HEK293 (cell line): ENCODE measurements at regions not wholly inside any gene's neighbourhood (a gene's known extent, or its start where the extent isn't known, plus 50 kb on each side); places are given as distances from the start of the nearest gene placed in this dataset.

ENCODE experiments used
- CTCF ChIA-PET: fragments of 350-600 bp; formaldehyde crosslinking; extraction: SDS; loops from one replicate; lab custom pipeline; 2021; ENCODE audit warnings: antibody characterized with exemption; lab: Yijun Ruan, JAX
- POLR2A ChIA-PET: fragments of 300-600 bp; formaldehyde crosslinking; extraction: SDS; loops from one replicate; lab custom pipeline; 2020; ENCODE audit warnings: antibody characterized with exemption, inconsistent platforms; lab: Yijun Ruan, JAX
- H3K27ac ChIP-seq: fragments of 200-500 bp; sonication (Bioruptor generic); 2 replicates; pipeline ENCODE4 v1.5.1; 2014; ENCODE audit warnings: low read depth, low read length, control low read depth, inconsistent platforms; ENCODE audit errors: extremely low read depth
- H3K36me3 ChIP-seq, 2 experiments: fragments of 200-500 bp in 1 of 2; sonication (Bioruptor generic) in 1 of 2; 1 replicate in 1 of 2; 2 replicates in 1 of 2; pipeline ENCODE4 v1.5.1; 2014 to 2017; ENCODE audit warnings: inconsistent platforms in 2 of 2, low read length in 2 of 2; ENCODE audit not compliant: control insufficient read depth in 2 of 2, insufficient read depth in 1 of 2
- H3K4me1 ChIP-seq: fragments of 200-500 bp; sonication (Bioruptor generic); 2 replicates; pipeline ENCODE4 v1.5.1; 2014; ENCODE audit warnings: mild to moderate bottlenecking, low read length, inconsistent platforms; ENCODE audit not compliant: control insufficient read depth, insufficient read depth
- H3K4me3 ChIP-seq: 2 replicates; pipeline ENCODE4 v1.5.1; 2011; ENCODE audit warnings: low read depth, mild to moderate bottlenecking, control low read depth, low read length, moderate library complexity
- H3K9me3 ChIP-seq: fragments of 200-500 bp; sonication (Bioruptor generic); 2 replicates; pipeline ENCODE4 v1.5.1; 2014; ENCODE audit warnings: low read depth, low read length, inconsistent platforms; ENCODE audit not compliant: control insufficient read depth, insufficient read depth
- ATF2 ChIP-seq: fragments of 450-650 bp; formaldehyde crosslinking; IDR thresholded peaks from 2 replicates; pipeline ENCODE4 v1.5.1; 2016; ENCODE audit warnings: missing biosample characterization, missing genetic modification characterization, low read depth
- BCL11A ChIP-seq: fragments of 450-650 bp; formaldehyde crosslinking; IDR thresholded peaks from 2 replicates; pipeline ENCODE4 v1.5.1; 2016; ENCODE audit warnings: low read depth, missing biosample characterization, missing genetic modification characterization
- BCL11B ChIP-seq: fragments of 450-650 bp; formaldehyde crosslinking; IDR thresholded peaks from 2 replicates; pipeline ENCODE4 v1.5.1; 2016; ENCODE audit warnings: low read depth, missing biosample characterization, missing genetic modification characterization
- CTCF ChIP-seq: fragments of 450-650 bp; formaldehyde crosslinking; IDR thresholded peaks from 2 replicates; pipeline ENCODE4 v1.5.1; 2016; ENCODE audit warnings: missing biosample characterization, missing genetic modification characterization
- PBX3 ChIP-seq: sonication (generic); formaldehyde crosslinking; IDR thresholded peaks from 2 replicates; pipeline ENCODE4 v1.8.1; 2022; ENCODE audit warnings: mild to moderate bottlenecking, moderate library complexity, missing genetic modification reagents
- REPIN1 ChIP-seq: fragments of 450-650 bp; formaldehyde crosslinking; IDR thresholded peaks from 2 replicates; pipeline ENCODE4 v1.5.1; 2017; ENCODE audit warnings: missing biosample characterization, missing genetic modification characterization, low read depth
- SCRT1 ChIP-seq: fragments of 450-650 bp; formaldehyde crosslinking; IDR thresholded peaks from 2 replicates; pipeline ENCODE4 v1.5.1; 2016; ENCODE audit warnings: missing biosample characterization, missing genetic modification characterization, borderline replicate concordance
- TRIM28 ChIP-seq: IDR thresholded peaks from 2 replicates; pipeline ENCODE4 v1.6.1; 2011; ENCODE audit warnings: low read length, control low read depth, borderline replicate concordance
- ZBTB10 ChIP-seq: fragments of 450-650 bp; formaldehyde crosslinking; IDR thresholded peaks from 2 replicates; pipeline ENCODE4 v1.5.1; 2016; ENCODE audit warnings: missing biosample characterization, missing genetic modification characterization
- ZBTB21 ChIP-seq: fragments of 450-650 bp; formaldehyde crosslinking; IDR thresholded peaks from 2 replicates; pipeline ENCODE4 v1.5.1; 2017; ENCODE audit warnings: missing biosample characterization, missing genetic modification characterization
- ZIC2 ChIP-seq: fragments of 450-650 bp; formaldehyde crosslinking; IDR thresholded peaks from 2 replicates; pipeline ENCODE4 v1.5.1; 2016; ENCODE audit warnings: missing biosample characterization, missing genetic modification characterization
- ZNF10 ChIP-seq: fragments of 450-650 bp; formaldehyde crosslinking; IDR thresholded peaks from 2 replicates; pipeline ENCODE4 v1.5.1; 2017; ENCODE audit warnings: missing biosample characterization, missing genetic modification characterization
- ZNF19 ChIP-seq: fragments of 450-650 bp; formaldehyde crosslinking; IDR thresholded peaks from 2 replicates; pipeline ENCODE4; 2016; ENCODE audit warnings: missing biosample characterization, missing genetic modification characterization, low read depth
- ZNF24 ChIP-seq: fragments of 450-650 bp; formaldehyde crosslinking; IDR thresholded peaks from 2 replicates; pipeline ENCODE4 v1.5.1; 2016; ENCODE audit warnings: missing biosample characterization, missing genetic modification characterization
- ZNF292 ChIP-seq: fragments of 450-650 bp; formaldehyde crosslinking; IDR thresholded peaks from 2 replicates; pipeline ENCODE4 v1.5.1; 2016; ENCODE audit warnings: low read depth, missing biosample characterization, missing genetic modification characterization, borderline replicate concordance
- ZNF433 ChIP-seq: fragments of 450-650 bp; formaldehyde crosslinking; IDR thresholded peaks from 2 replicates; pipeline ENCODE4 v1.5.1; 2016; ENCODE audit warnings: missing biosample characterization, missing genetic modification characterization, low read depth
- ZNF48 ChIP-seq: fragments of 450-650 bp; formaldehyde crosslinking; IDR thresholded peaks from 2 replicates; pipeline ENCODE4 v1.5.1; 2016; ENCODE audit warnings: missing biosample characterization, missing genetic modification characterization
- ZNF561 ChIP-seq: fragments of 450-650 bp; IDR thresholded peaks from 2 replicates; pipeline ENCODE4 v1.5.1; 2018; ENCODE audit warnings: missing biosample characterization, missing genetic modification characterization, borderline replicate concordance
- ZNF621 ChIP-seq: fragments of 450-650 bp; formaldehyde crosslinking; IDR thresholded peaks from 2 replicates; pipeline ENCODE4 v1.5.1; 2017; ENCODE audit warnings: missing biosample characterization, missing genetic modification characterization
- ZNF626 ChIP-seq: fragments of 450-650 bp; sonication (Bioruptor Pico); formaldehyde crosslinking; IDR thresholded peaks from 2 replicates; pipeline ENCODE4 v1.5.1; 2018; ENCODE audit warnings: missing biosample characterization, missing genetic modification characterization, inconsistent platforms
- ZNF629 ChIP-seq: fragments of 450-650 bp; formaldehyde crosslinking; IDR thresholded peaks from 2 replicates; pipeline ENCODE4 v1.5.1; 2017; ENCODE audit warnings: missing biosample characterization, missing genetic modification characterization
- ZNF76 ChIP-seq: fragments of 450-650 bp; formaldehyde crosslinking; IDR thresholded peaks from 2 replicates; pipeline ENCODE4; 2016; ENCODE audit warnings: low read depth, missing biosample characterization, missing genetic modification characterization, borderline replicate concordance
- ZNF843 ChIP-seq: fragments of 450-650 bp; formaldehyde crosslinking; IDR thresholded peaks from 2 replicates; pipeline ENCODE4 v1.5.1; 2016; ENCODE audit warnings: missing biosample characterization, missing genetic modification characterization
- ZSCAN23 ChIP-seq: fragments of 450-650 bp; formaldehyde crosslinking; IDR thresholded peaks from 2 replicates; pipeline ENCODE4 v1.5.1; 2016; ENCODE audit warnings: missing biosample characterization, missing genetic modification characterization

GRCh38 chr3:23675010-23675409, 130.7 kb upstream of the UBE2E1 start:
- H3K36me3 ChIP-seq, result no peaks in the 10 kb centered on the region
- H3K4me1 ChIP-seq, result peaks cover under 1% of the 10 kb centered on the region; the same call in 1 of the 2 replicates
- CTCF ChIA-PET, result interaction anchor here (0.7 kb wide), 1 partner anchor 22 kb away, joined by 3 read pairs; no protein-coding TSS in a partner anchor
- no peaks in the 10 kb centered on the region for H3K9me3 ChIP-seq
- POLR2A ChIA-PET, result no interaction called here
- no peak overlapping the region for H3K4me3 ChIP-seq
- H3K27ac ChIP-seq, result no peak overlapping the region
- TF ChIP-seq REPIN1, result no peak
- TF ChIP-seq ZNF626 (tag by site-specific recombination), result no peak
- no peak for TF ChIP-seq ZNF76
- TF ChIP-seq ZNF561 (tag by site-specific recombination), result no peak
- no peak for TF ChIP-seq ZNF843 (tag by site-specific recombination)
- no peak for TF ChIP-seq ZNF24 (tag by site-specific recombination)
- no peak for TF ChIP-seq TRIM28
- TF ChIP-seq CTCF, result no peak
- no peak for TF ChIP-seq ZIC2 (tag by site-specific recombination)
- TF ChIP-seq ZNF621 (tag by site-specific recombination), result no peak
- TF ChIP-seq ZNF433 (tag by site-specific recombination), result no peak
- TF ChIP-seq SCRT1 (tag by site-specific recombination), result no peak
- no peak for TF ChIP-seq ZBTB21 (tag by site-specific recombination)

GRCh38 chr3:23676093-23676492, 129.7 kb upstream of the UBE2E1 start:
- Histone ChIP-seq H3K27ac (no peak overlapping the region), H3K36me3 (no peaks in the 10 kb centered on the region), H3K9me3 (no peaks in the 10 kb centered on the region), H3K4me1 (no peaks in the 10 kb centered on the region), H3K4me3 (no peak overlapping the region)
- ChIA-PET POLR2A (no interaction called here), CTCF (interaction anchor here (1.0 kb wide), 1 partner anchor 83 kb away, joined by 3 read pairs; no protein-coding TSS in a partner anchor)
- TF ChIP-seq ATF2 (tag by site-specific recombination) (no peak), PBX3 (CRISPR knock-in tag) (no peak), ZBTB10 (no peak), ZNF48 (tag by site-specific recombination) (no peak), BCL11A (tag by site-specific recombination) (no peak), ZNF10 (tag by site-specific recombination) (no peak), BCL11B (tag by site-specific recombination) (no peak), ZNF629 (tag by site-specific recombination) (no peak), ZSCAN23 (tag by site-specific recombination) (no peak), ZNF292 (tag by site-specific recombination) (no peak), ZNF19 (tag by site-specific recombination) (no peak)
